ENCODE measurements at regions not wholly inside any gene's neighbourhood (a gene's known extent, or its start where the extent isn't known, plus 50 kb on each side); places are given as distances from the start of the nearest gene placed in this dataset.

DNA sequence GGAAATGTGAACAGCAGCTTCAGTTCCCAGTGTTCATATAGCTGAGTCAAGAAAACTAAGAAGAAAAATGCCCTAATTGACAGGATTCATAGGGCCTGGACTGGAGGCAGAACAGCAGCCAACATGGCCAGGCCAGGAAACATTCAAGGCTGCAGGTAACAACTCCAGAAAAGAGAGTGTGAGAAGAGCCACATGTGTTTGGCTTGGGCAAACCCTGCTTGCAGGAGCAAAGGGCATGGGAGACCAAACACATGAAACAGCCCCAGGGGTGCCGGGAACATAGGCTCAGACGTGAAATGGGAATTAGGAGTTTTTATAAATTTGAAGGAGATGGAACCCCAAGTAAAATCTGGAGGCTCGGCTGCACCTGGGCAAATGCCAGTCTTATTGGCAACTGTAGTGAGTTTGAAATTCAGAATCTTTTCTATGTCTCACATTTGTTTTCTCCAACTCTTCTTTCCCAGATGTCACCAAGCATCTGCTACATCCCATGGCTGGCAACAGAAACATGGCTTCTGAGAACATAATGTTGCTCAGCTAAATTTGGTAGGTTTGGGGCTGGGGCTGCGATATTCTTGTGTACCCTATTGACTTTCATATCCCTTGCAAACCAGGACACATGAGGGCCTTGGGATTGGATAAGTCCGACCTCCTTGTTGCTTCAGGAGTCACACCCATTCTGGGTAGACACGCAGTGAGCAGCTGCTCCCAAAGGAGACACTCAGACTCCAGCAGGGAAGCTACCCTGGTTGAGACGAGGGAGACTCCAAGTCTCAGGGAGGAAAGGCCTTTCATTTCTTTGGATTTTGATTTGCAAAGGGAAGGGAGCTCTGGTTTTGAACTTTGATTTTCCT, 98.9 kb upstream of the CLSTN2 start:
- no peaks in the 10 kb centered on the region for H3K27me3 ChIP-seq (ENCODE audit: insufficient read depth, low read length)
- H4K12ac ChIP-seq (ENCODE audit: low read depth, low read length) = no peak overlapping the region
- no CpG with 5 or more reads among the region's 7 CpGs for WGBS (ENCODE audit: extremely low coverage, insufficient coverage, insufficient read length)
- H3K36me3 ChIP-seq (ENCODE audit: control insufficient read depth in 1 of 2, insufficient read depth in 2 of 2, low read length in 2 of 2) = no peaks in the 10 kb centered on the region
- no peak overlapping the region for H2BK5ac ChIP-seq (ENCODE audit: low read depth, low read length, poor library complexity)
- no peak overlapping the region for H2AK5ac ChIP-seq (ENCODE audit: low read length)
- H3K9ac ChIP-seq (ENCODE audit: low read length) = no peak overlapping the region
- H4K8ac ChIP-seq (ENCODE audit: low read depth, low read length) = no peak overlapping the region
- H3K27ac ChIP-seq (ENCODE audit: low read depth, low read length) = no peak overlapping the region
- no peak overlapping the region for H3K4ac ChIP-seq (ENCODE audit: low read depth, low read length)
- no peaks in the 10 kb centered on the region for H3K9me3 ChIP-seq (ENCODE audit: insufficient read depth, low read depth, low read length)
- no peak overlapping the region for H2AFZ ChIP-seq (ENCODE audit: insufficient read depth, low read length, poor library complexity)
- H3K4me3 ChIP-seq (ENCODE audit: low read depth, low read length) = no peak overlapping the region
- no peak overlapping the region for H2BK120ac ChIP-seq (ENCODE audit: insufficient read depth, low read length, poor library complexity)
- peaks cover 22% of the 10 kb centered on the region for H3K79me1 ChIP-seq (ENCODE audit: low read length)
- H3K4me1 ChIP-seq (ENCODE audit: control insufficient read depth in 1 of 2, insufficient read depth in 2 of 2, low read length in 2 of 2) = peaks cover 0 to 9% of the 10 kb centered on the region in 2 experiments
- H4K91ac ChIP-seq (ENCODE audit: low read depth, low read length) = peak overlapping the region; percentile 59
- no peak overlapping the region for H3K23ac ChIP-seq (ENCODE audit: low read length)
- no peak overlapping the region for H3K18ac ChIP-seq (ENCODE audit: low read length)
- H3K79me2 ChIP-seq (ENCODE audit: control insufficient read depth, insufficient read depth, low read length, poor library complexity) = peaks cover 1% of the 10 kb centered on the region
- DNase-seq = no peak
- no peak overlapping the region for H3K4me2 ChIP-seq (ENCODE audit: low read length)
- H3K14ac ChIP-seq (ENCODE audit: low read length) = peak overlapping the region; percentile 3
- H2BK12ac ChIP-seq (ENCODE audit: low read length) = peak overlapping the region; percentile 92

DNA sequence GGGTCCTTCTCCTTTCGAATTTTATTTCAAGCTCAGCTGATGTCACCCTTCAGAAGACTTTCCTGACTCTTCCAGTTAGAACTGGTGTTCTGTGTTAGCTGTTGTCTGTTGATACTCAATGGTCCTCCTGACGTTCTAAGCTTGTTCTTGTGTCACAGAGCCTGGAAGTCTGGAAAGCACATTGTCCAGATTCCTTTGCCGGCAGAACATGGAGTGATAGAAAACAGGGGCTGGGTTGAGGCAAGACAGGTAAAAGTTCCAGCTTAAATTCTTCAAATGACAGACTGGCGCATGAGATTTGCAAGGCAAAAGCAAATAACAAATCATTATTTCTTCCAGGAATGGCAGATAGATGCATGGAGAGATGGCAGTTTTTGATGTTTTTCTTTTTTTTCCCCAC, 102.0 kb upstream of the CLSTN2 start:
- WGBS (ENCODE audit: extremely low coverage, insufficient coverage, insufficient read length) = no CpG with 5 or more reads among the region's 4 CpGs
- H3K27me3 ChIP-seq (ENCODE audit: insufficient read depth, low read length) = no peaks in the 10 kb centered on the region
- peaks cover 22% of the 10 kb centered on the region for H3K79me1 ChIP-seq (ENCODE audit: low read length)
- no peak overlapping the region for H2AFZ ChIP-seq (ENCODE audit: insufficient read depth, low read length, poor library complexity)
- H3K4me1 ChIP-seq (ENCODE audit: control insufficient read depth in 1 of 2, insufficient read depth in 2 of 2, low read length in 2 of 2) = peaks cover 6 to 18% of the 10 kb centered on the region in 2 experiments
- no peak overlapping the region for H3K23ac ChIP-seq (ENCODE audit: low read length)
- no peak overlapping the region for H4K8ac ChIP-seq (ENCODE audit: low read depth, low read length)
- no peak overlapping the region for H2AK5ac ChIP-seq (ENCODE audit: low read length)
- no peak overlapping the region for H2BK120ac ChIP-seq (ENCODE audit: insufficient read depth, low read length, poor library complexity)
- no peak overlapping the region for H3K4ac ChIP-seq (ENCODE audit: low read depth, low read length)
- no peak overlapping the region for H3K14ac ChIP-seq (ENCODE audit: low read length)
- H3K36me3 ChIP-seq (ENCODE audit: control insufficient read depth in 1 of 2, insufficient read depth in 2 of 2, low read length in 2 of 2) = no peaks in the 10 kb centered on the region
- H3K4me2 ChIP-seq (ENCODE audit: low read length) = no peak overlapping the region
- H3K9me3 ChIP-seq (ENCODE audit: insufficient read depth, low read depth, low read length) = no peaks in the 10 kb centered on the region
- no peak overlapping the region for H2BK12ac ChIP-seq (ENCODE audit: low read length)
- peaks cover 1% of the 10 kb centered on the region for H3K79me2 ChIP-seq (ENCODE audit: control insufficient read depth, insufficient read depth, low read length, poor library complexity)
- H4K91ac ChIP-seq (ENCODE audit: low read depth, low read length) = no peak overlapping the region
- H3K18ac ChIP-seq (ENCODE audit: low read length) = no peak overlapping the region
- peak; percentile 35 to 58 for DNase-seq
- H3K27ac ChIP-seq (ENCODE audit: low read depth, low read length) = peak overlapping the region; percentile 78
- no peak overlapping the region for H3K4me3 ChIP-seq (ENCODE audit: low read depth, low read length)
- no peak overlapping the region for H3K9ac ChIP-seq (ENCODE audit: low read length)
- H4K12ac ChIP-seq (ENCODE audit: low read depth, low read length) = no peak overlapping the region
- no peak overlapping the region for H2BK5ac ChIP-seq (ENCODE audit: low read depth, low read length, poor library complexity)

DNA sequence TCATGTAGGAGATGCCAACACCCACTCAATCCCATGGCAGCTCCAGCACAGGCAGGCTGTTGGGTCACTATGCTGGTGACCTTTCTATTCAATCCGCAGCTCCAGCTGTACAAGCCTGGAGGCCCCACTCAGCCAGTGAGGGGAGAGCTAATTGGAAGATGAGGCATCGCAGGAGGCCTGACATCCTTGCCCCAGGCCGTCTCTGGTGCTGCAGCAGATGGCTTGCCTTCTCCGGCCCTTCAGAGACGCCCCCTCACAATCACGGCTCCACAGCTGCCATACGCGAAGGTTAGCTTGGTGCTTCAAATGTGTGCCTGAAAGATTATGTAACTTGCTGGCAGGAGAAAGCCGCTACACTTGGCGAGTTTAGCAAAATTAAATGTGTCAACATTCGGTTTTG, 104.2 kb upstream of the CLSTN2 start:
- no peak overlapping the region for H3K9ac ChIP-seq (ENCODE audit: low read length)
- H2AK5ac ChIP-seq (ENCODE audit: low read length) = no peak overlapping the region
- WGBS (ENCODE audit: extremely low coverage, insufficient coverage, insufficient read length) = no CpG with 5 or more reads among the region's 11 CpGs
- peaks cover 1% of the 10 kb centered on the region for H3K79me2 ChIP-seq (ENCODE audit: control insufficient read depth, insufficient read depth, low read length, poor library complexity)
- peaks cover 20% of the 10 kb centered on the region for H3K79me1 ChIP-seq (ENCODE audit: low read length)
- H2AFZ ChIP-seq (ENCODE audit: insufficient read depth, low read length, poor library complexity) = no peak overlapping the region
- no peak overlapping the region for H4K12ac ChIP-seq (ENCODE audit: low read depth, low read length)
- H3K4ac ChIP-seq (ENCODE audit: low read depth, low read length) = no peak overlapping the region
- H2BK12ac ChIP-seq (ENCODE audit: low read length) = no peak overlapping the region
- no peak overlapping the region for H3K14ac ChIP-seq (ENCODE audit: low read length)
- H3K18ac ChIP-seq (ENCODE audit: low read length) = no peak overlapping the region
- H3K23ac ChIP-seq (ENCODE audit: low read length) = no peak overlapping the region
- H4K8ac ChIP-seq (ENCODE audit: low read depth, low read length) = no peak overlapping the region
- no peak overlapping the region for H2BK5ac ChIP-seq (ENCODE audit: low read depth, low read length, poor library complexity)
- H3K4me1 ChIP-seq (ENCODE audit: control insufficient read depth in 1 of 2, insufficient read depth in 2 of 2, low read length in 2 of 2) = peaks cover 8 to 16% of the 10 kb centered on the region in 2 experiments
- DNase-seq = peak; percentile 16 to 20
- no peak overlapping the region for H4K91ac ChIP-seq (ENCODE audit: low read depth, low read length)
- no peak overlapping the region for H2BK120ac ChIP-seq (ENCODE audit: insufficient read depth, low read length, poor library complexity)
- no peaks in the 10 kb centered on the region for H3K27me3 ChIP-seq (ENCODE audit: insufficient read depth, low read length)
- peak overlapping the region; percentile 32 for H3K27ac ChIP-seq (ENCODE audit: low read depth, low read length)
- H3K4me3 ChIP-seq (ENCODE audit: low read depth, low read length) = no peak overlapping the region
- H3K9me3 ChIP-seq (ENCODE audit: insufficient read depth, low read depth, low read length) = no peaks in the 10 kb centered on the region
- no peaks in the 10 kb centered on the region for H3K36me3 ChIP-seq (ENCODE audit: control insufficient read depth in 1 of 2, insufficient read depth in 2 of 2, low read length in 2 of 2)
- H3K4me2 ChIP-seq (ENCODE audit: low read length) = no peak overlapping the region

DNA sequence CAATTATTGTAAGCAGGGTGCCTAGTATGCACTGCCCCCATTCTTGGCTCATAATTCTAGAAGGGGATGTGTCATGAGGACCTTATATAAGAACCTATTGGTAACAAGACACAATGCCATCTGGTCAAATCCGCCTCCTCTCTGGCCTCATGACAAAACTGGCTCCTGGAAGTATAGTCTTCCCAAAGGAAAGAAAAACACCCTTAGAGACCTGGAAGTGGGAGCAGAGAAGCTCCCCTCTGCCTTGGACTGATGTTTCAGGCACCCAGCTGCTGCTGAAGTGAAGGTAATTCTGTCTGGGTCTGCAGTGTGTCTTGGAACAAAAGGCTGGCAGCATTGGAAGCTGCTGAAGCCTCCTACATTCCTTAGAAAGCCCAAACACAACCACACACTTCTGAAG, 107.2 kb upstream of the CLSTN2 start:
- Histone ChIP-seq H3K14ac (ENCODE audit: low read length) (no peak overlapping the region), H2AFZ (ENCODE audit: insufficient read depth, low read length, poor library complexity) (no peak overlapping the region), H3K23ac (ENCODE audit: low read length) (no peak overlapping the region), H3K9ac (ENCODE audit: low read length) (no peak overlapping the region), H2BK5ac (ENCODE audit: low read depth, low read length, poor library complexity) (no peak overlapping the region), H3K27me3 (ENCODE audit: insufficient read depth, low read length) (no peaks in the 10 kb centered on the region), H3K4me1 (ENCODE audit: control insufficient read depth in 1 of 2, insufficient read depth in 2 of 2, low read length in 2 of 2) (peaks cover 8 to 13% of the 10 kb centered on the region in 2 experiments), H3K4me2 (ENCODE audit: low read length) (no peak overlapping the region), H3K9me3 (ENCODE audit: insufficient read depth, low read depth, low read length) (no peaks in the 10 kb centered on the region), H3K79me1 (ENCODE audit: low read length) (peaks cover 11% of the 10 kb centered on the region), H3K4ac (ENCODE audit: low read depth, low read length) (no peak overlapping the region), H3K18ac (ENCODE audit: low read length) (no peak overlapping the region), H2BK12ac (ENCODE audit: low read length) (peak overlapping the region; percentile 79), H4K8ac (ENCODE audit: low read depth, low read length) (no peak overlapping the region), H3K36me3 (ENCODE audit: control insufficient read depth in 1 of 2, insufficient read depth in 2 of 2, low read length in 2 of 2) (no peaks in the 10 kb centered on the region), H4K12ac (ENCODE audit: low read depth, low read length) (no peak overlapping the region), H4K91ac (ENCODE audit: low read depth, low read length) (no peak overlapping the region), H3K27ac (ENCODE audit: low read depth, low read length) (no peak overlapping the region), H3K79me2 (ENCODE audit: control insufficient read depth, insufficient read depth, low read length, poor library complexity) (peaks cover 1% of the 10 kb centered on the region), H3K4me3 (ENCODE audit: low read depth, low read length) (no peak overlapping the region), H2AK5ac (ENCODE audit: low read length) (no peak overlapping the region), H2BK120ac (ENCODE audit: insufficient read depth, low read length, poor library complexity) (no peak overlapping the region)
- DNase-seq = no peak
- no CpG with 5 or more reads among the region's 1 CpG for WGBS (ENCODE audit: extremely low coverage, insufficient coverage, insufficient read length)
